ENCODE measurements at regions not wholly inside any gene's neighbourhood (a gene's known extent, or its start where the extent isn't known, plus 50 kb on each side); places are given as distances from the start of the nearest gene placed in this dataset.

- H3K27me3 ChIP-seq (replicated peaks; ENCODE audit: control insufficient read depth, insufficient read depth, low read length), result no peaks in the 10 kb centered on the region
- no peaks in the 10 kb centered on the region for H3K36me3 ChIP-seq (ENCODE audit: control insufficient read depth, insufficient read depth, low read length)
- no peak for DNase-seq (ENCODE audit: extremely low read depth, insufficient read length)
- H3K4me3 ChIP-seq (replicated peaks; ENCODE audit: low read depth, low read length), result no peak overlapping the region
- no peak for TF ChIP-seq CTCF (IDR thresholded peaks at IDR 0.05; ENCODE audit: insufficient read depth, low read length, poor library complexity, severe bottlenecking)
Observed at GRCh38 chr11:92384802-92385201, 160.2 kb downstream of the FAT3 start.

- no peak for DNase-seq (ENCODE audit: extremely low read depth, insufficient read length)
- Histone ChIP-seq H3K4me3 (replicated peaks; ENCODE audit: low read depth, low read length) (no peak overlapping the region), H3K36me3 (ENCODE audit: control insufficient read depth, insufficient read depth, low read length) (no peaks in the 10 kb centered on the region), H3K27me3 (replicated peaks; ENCODE audit: control insufficient read depth, insufficient read depth, low read length) (no peaks in the 10 kb centered on the region; the same call in 1 of the 2 replicates)
- no peak for TF ChIP-seq CTCF (IDR thresholded peaks at IDR 0.05; ENCODE audit: insufficient read depth, low read length, poor library complexity, severe bottlenecking)
Observed at GRCh38 chr11:92386577-92386976, 162.0 kb downstream of the FAT3 start.

GRCh38 chr11:92387859-92388258 lies 163.2 kb downstream of the FAT3 start:
- no peak for DNase-seq (ENCODE audit: extremely low read depth, insufficient read length)
- no peak for TF ChIP-seq CTCF (IDR thresholded peaks at IDR 0.05; ENCODE audit: insufficient read depth, low read length, poor library complexity, severe bottlenecking)
- Histone ChIP-seq H3K36me3 (ENCODE audit: control insufficient read depth, insufficient read depth, low read length) (no peaks in the 10 kb centered on the region), H3K27me3 (replicated peaks; ENCODE audit: control insufficient read depth, insufficient read depth, low read length) (no peaks in the 10 kb centered on the region; the same call in 1 of the 2 replicates), H3K4me3 (replicated peaks; ENCODE audit: low read depth, low read length) (no peak overlapping the region)

GRCh38 chr11:92388380-92388779 lies 163.8 kb downstream of the FAT3 start:
- no peaks in the 10 kb centered on the region for H3K36me3 ChIP-seq (ENCODE audit: control insufficient read depth, insufficient read depth, low read length)
- H3K27me3 ChIP-seq (replicated peaks; ENCODE audit: control insufficient read depth, insufficient read depth, low read length), result no peaks in the 10 kb centered on the region; the same call in 1 of the 2 replicates
- TF ChIP-seq CTCF (IDR thresholded peaks at IDR 0.05; ENCODE audit: insufficient read depth, low read length, poor library complexity, severe bottlenecking), result no peak
- H3K4me3 ChIP-seq (replicated peaks; ENCODE audit: low read depth, low read length), result no peak overlapping the region
- no peak for DNase-seq (ENCODE audit: extremely low read depth, insufficient read length)

GRCh38 chr11:92390783-92391182 lies 166.2 kb downstream of the FAT3 start:
- no peak for TF ChIP-seq CTCF (IDR thresholded peaks at IDR 0.05; ENCODE audit: insufficient read depth, low read length, poor library complexity, severe bottlenecking)
- no peak overlapping the region for H3K4me3 ChIP-seq (replicated peaks; ENCODE audit: low read depth, low read length)
- DNase-seq (ENCODE audit: extremely low read depth, insufficient read length), result no peak
- no peaks in the 10 kb centered on the region; the same call in 1 of the 2 replicates for H3K27me3 ChIP-seq (replicated peaks; ENCODE audit: control insufficient read depth, insufficient read depth, low read length)
- no peaks in the 10 kb centered on the region for H3K36me3 ChIP-seq (ENCODE audit: control insufficient read depth, insufficient read depth, low read length)

GRCh38 chr11:92391364-92391763 lies 166.7 kb downstream of the FAT3 start:
- no peak for DNase-seq (ENCODE audit: extremely low read depth, insufficient read length)
- Histone ChIP-seq H3K27me3 (replicated peaks; ENCODE audit: control insufficient read depth, insufficient read depth, low read length) (no peaks in the 10 kb centered on the region; the same call in 1 of the 2 replicates), H3K36me3 (ENCODE audit: control insufficient read depth, insufficient read depth, low read length) (no peaks in the 10 kb centered on the region), H3K4me3 (replicated peaks; ENCODE audit: low read depth, low read length) (no peak overlapping the region)
- no peak for TF ChIP-seq CTCF (IDR thresholded peaks at IDR 0.05; ENCODE audit: insufficient read depth, low read length, poor library complexity, severe bottlenecking)
